OCI-LY3 (cell line): ENCODE measurements at regions not wholly inside any gene's neighbourhood (a gene's known extent, or its start where the extent isn't known, plus 50 kb on each side); places are given as distances from the start of the nearest gene placed in this dataset.

Experiments used
- H2AFZ ChIP-seq: fragments of 200-600, 300-600 bp; shearing (Covaris generic); 2 replicates; pipeline ENCODE4 v1.6.0; 2014; ENCODE audit warnings: antibody characterized with exemption, low read depth, low read length
- H3K27ac ChIP-seq: fragments of 200-600, 300-600 bp; sonication (generic); 2 replicates; pipeline ENCODE4 v1.5.1; 2014; ENCODE audit warnings: mild to moderate bottlenecking, low read length, moderate library complexity, mixed read lengths
- H3K27me3 ChIP-seq: fragments of 200-600, 300-600 bp; sonication (generic); 2 replicates; pipeline ENCODE4 v1.6.1; 2014; ENCODE audit warnings: low read depth, low read length, mixed read lengths
- H3K36me3 ChIP-seq: fragments of 200-600, 300-600 bp; sonication (generic); replicated peaks from 2 replicates; pipeline ENCODE3; 2014; ENCODE audit warnings: low read depth, low read length, mixed read lengths
- H3K4me1 ChIP-seq: fragments of 300-600, 200-600 bp; sonication (generic); 2 replicates; pipeline ENCODE4 v1.6.1; 2014; ENCODE audit warnings: low read length, mixed read lengths
- H3K4me2 ChIP-seq: fragments of 200-600, 300-600 bp; sonication (generic); 2 replicates; pipeline ENCODE4 v1.6.1; 2014; ENCODE audit warnings: low read length, mixed read lengths
- H3K4me3 ChIP-seq: fragments of 300-600, 200-600 bp; sonication (generic); 2 replicates; pipeline ENCODE4 v1.5.1; 2014; ENCODE audit warnings: antibody characterized with exemption, mild to moderate bottlenecking, low read length, moderate library complexity
- H3K79me2 ChIP-seq: fragments of 300-600, 200-600 bp; shearing (Covaris generic); 2 replicates; pipeline ENCODE4 v1.6.1; 2014; ENCODE audit warnings: mild to moderate bottlenecking, low read length, mixed read lengths
- H3K9ac ChIP-seq: fragments of 300-600, 200-600 bp; shearing (Covaris generic); 2 replicates; pipeline ENCODE4 v1.6.0; 2014; ENCODE audit warnings: mild to moderate bottlenecking, low read length, moderate library complexity
- H3K9me3 ChIP-seq: fragments of 200-600, 300-600 bp; shearing (Covaris generic); 2 replicates; pipeline ENCODE4 v1.6.1; 2014; ENCODE audit warnings: low read length, mixed read lengths; ENCODE audit not compliant: insufficient read depth
- H4K20me1 ChIP-seq: fragments of 200-600, 300-600 bp; sonication (generic); 2 replicates; pipeline ENCODE4 v1.6.1; 2016; ENCODE audit warnings: low read length, mixed read lengths; ENCODE audit not compliant: insufficient read depth
- EZH2phosphoT487 ChIP-seq: fragments of 200-600 bp; shearing (Covaris generic); IDR thresholded peaks from 2 replicates; pipeline ENCODE4 v1.6.1; 2018; ENCODE audit warnings: antibody characterized with exemption, mixed run types, low read depth
- TF ChIP-seq, protein P1 (sequence below): fragments of 200-600, 300-600 bp; sonication (generic); IDR thresholded peaks from 2 replicates; pipeline ENCODE4 v1.5.1; 2014; ENCODE audit warnings: antibody characterized with exemption, low read length, low read depth

DNA sequence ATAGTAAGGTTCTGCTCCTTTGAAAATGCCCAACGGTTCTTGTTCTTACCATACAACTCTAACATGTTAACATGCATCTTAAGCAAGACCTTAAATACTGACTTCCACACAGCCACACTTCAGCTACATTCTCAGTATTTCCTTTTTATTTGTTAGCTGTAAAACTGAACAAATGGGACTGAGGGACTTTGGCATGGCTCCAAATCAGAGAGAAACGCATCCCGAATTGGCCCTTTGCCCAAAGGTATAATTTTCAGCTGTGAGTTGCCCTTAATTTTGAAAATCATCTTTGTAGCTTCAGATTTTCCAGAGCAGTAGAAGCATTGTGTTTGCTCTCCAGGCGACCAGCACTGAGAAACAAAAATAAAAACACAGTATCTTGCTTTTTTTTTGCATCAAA, 56.4 kb downstream of the NEUROD6 start:
- H3K79me2 ChIP-seq: no peaks in the 10 kb centered on the region
- no peak overlapping the region for H3K9ac ChIP-seq
- no peak overlapping the region for H3K4me3 ChIP-seq
- TF ChIP-seq EZH2phosphoT487: no peak
- TF ChIP-seq, protein P1, sequence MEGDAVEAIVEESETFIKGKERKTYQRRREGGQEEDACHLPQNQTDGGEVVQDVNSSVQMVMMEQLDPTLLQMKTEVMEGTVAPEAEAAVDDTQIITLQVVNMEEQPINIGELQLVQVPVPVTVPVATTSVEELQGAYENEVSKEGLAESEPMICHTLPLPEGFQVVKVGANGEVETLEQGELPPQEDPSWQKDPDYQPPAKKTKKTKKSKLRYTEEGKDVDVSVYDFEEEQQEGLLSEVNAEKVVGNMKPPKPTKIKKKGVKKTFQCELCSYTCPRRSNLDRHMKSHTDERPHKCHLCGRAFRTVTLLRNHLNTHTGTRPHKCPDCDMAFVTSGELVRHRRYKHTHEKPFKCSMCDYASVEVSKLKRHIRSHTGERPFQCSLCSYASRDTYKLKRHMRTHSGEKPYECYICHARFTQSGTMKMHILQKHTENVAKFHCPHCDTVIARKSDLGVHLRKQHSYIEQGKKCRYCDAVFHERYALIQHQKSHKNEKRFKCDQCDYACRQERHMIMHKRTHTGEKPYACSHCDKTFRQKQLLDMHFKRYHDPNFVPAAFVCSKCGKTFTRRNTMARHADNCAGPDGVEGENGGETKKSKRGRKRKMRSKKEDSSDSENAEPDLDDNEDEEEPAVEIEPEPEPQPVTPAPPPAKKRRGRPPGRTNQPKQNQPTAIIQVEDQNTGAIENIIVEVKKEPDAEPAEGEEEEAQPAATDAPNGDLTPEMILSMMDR: no peak
- no peak overlapping the region for H3K27ac ChIP-seq
- H3K9me3 ChIP-seq: no peaks in the 10 kb centered on the region
- H3K4me1 ChIP-seq: no peaks in the 10 kb centered on the region
- no peaks in the 10 kb centered on the region for H4K20me1 ChIP-seq
- H3K36me3 ChIP-seq: no peaks in the 10 kb centered on the region
- H2AFZ ChIP-seq: no peak overlapping the region
- H3K4me2 ChIP-seq: no peak overlapping the region
- H3K27me3 ChIP-seq: no peaks in the 10 kb centered on the region

DNA sequence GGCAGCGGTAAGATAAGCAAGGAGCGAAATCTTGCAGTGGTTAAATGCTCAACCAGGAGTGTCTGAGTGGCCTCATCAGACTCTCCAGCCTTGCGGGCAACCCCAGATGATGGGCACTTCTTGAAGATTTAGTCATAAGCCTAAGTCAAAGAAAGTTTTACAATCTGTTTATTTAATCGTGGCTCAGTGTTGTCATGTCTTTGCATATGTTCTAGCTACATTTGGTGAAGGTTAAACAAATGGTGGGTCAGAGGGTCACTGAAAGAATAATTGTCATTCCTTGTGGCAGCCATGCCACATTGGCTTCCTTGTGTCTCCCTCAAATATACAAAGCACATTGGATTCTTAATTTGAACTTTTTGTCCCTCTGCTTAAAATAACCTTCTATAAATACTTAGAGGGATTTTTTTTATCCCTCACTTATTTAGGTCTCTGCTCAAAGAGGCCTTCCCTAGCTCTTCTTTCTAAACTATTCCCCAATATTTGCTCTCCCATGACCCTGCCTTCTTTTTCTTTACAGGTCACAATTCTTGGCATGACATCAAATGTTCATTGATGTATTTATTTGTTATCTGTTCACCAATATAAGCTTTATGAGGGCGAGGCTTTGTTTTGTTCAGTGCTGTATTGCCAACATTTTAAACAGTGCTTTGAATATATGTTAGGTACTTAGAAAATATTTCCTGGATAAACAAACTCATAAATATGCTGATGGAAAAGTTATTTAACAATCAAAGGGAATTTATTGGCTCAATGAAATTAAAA, 68.7 kb downstream of the NEUROD6 start:
- no peaks in the 10 kb centered on the region for H4K20me1 ChIP-seq
- H3K4me2 ChIP-seq: no peak overlapping the region
- TF ChIP-seq, protein P1: no peak
- no peaks in the 10 kb centered on the region for H3K27me3 ChIP-seq
- H3K36me3 ChIP-seq: no peaks in the 10 kb centered on the region
- no peak overlapping the region for H2AFZ ChIP-seq
- no peaks in the 10 kb centered on the region for H3K9me3 ChIP-seq
- no peak overlapping the region for H3K4me3 ChIP-seq
- H3K79me2 ChIP-seq: no peaks in the 10 kb centered on the region
- no peaks in the 10 kb centered on the region for H3K4me1 ChIP-seq
- no peak overlapping the region for H3K9ac ChIP-seq
- H3K27ac ChIP-seq: no peak overlapping the region

DNA sequence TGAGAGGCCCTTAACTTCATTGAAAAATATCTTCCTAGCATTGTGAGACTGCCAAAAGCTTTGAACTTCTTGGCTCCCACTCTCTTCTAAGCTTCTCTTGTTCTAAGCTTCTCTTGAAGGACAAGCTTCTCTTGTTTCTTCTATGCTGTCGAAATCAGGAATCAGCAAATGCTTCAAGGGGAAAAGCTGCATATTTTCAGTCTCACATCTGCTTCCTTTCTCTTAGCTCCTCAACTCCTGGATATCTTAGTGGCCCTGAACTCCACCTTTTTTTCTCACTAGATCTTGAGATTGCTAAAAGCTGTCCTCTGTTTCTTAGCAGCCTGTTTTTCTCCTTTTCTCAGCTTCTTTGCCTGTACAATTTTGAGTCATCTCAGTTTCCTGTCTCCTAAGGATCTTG, 73.0 kb downstream of the NEUROD6 start:
- Histone ChIP-seq H2AFZ (no peak overlapping the region), H3K27ac (no peak overlapping the region), H3K79me2 (no peaks in the 10 kb centered on the region), H3K27me3 (no peaks in the 10 kb centered on the region), H3K36me3 (no peaks in the 10 kb centered on the region), H3K4me2 (no peak overlapping the region), H3K4me1 (no peaks in the 10 kb centered on the region), H4K20me1 (no peaks in the 10 kb centered on the region), H3K9me3 (no peaks in the 10 kb centered on the region), H3K9ac (no peak overlapping the region), H3K4me3 (no peak overlapping the region)
- no peak for TF ChIP-seq EZH2phosphoT487
- TF ChIP-seq, protein P1: no peak

DNA sequence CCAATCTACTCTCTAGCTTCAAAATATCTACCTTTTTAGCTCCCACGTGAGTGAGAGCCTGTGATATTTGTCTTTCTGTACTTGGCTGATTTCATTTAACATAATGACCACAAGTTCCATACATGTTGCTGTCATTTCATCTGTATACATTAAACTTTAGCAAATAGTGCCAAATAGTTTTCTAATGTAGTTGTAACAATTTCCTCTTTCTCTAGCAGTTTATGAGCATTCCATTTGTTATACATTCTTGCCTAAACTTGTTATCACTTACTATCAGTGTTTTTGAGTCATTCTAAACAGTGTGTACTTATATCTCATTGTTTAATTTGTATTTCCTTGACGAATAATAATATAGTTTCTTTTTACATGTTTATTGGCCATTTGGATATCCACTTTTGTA, 77.2 kb downstream of the NEUROD6 start:
- no peak overlapping the region for H2AFZ ChIP-seq
- no peaks in the 10 kb centered on the region for H3K27me3 ChIP-seq
- no peaks in the 10 kb centered on the region for H3K79me2 ChIP-seq
- no peak overlapping the region for H3K4me2 ChIP-seq
- no peak overlapping the region for H3K27ac ChIP-seq
- H3K9me3 ChIP-seq: no peaks in the 10 kb centered on the region
- H3K36me3 ChIP-seq: no peaks in the 10 kb centered on the region
- no peak overlapping the region for H3K4me3 ChIP-seq
- H3K9ac ChIP-seq: no peak overlapping the region
- TF ChIP-seq EZH2phosphoT487: no peak
- TF ChIP-seq, protein P1: no peak
- H4K20me1 ChIP-seq: no peaks in the 10 kb centered on the region
- no peaks in the 10 kb centered on the region for H3K4me1 ChIP-seq
